ENCODE measurements at regions not wholly inside any gene's neighbourhood (a gene's known extent, or its start where the extent isn't known, plus 50 kb on each side); places are given as distances from the start of the nearest gene placed in this dataset.

DNA sequence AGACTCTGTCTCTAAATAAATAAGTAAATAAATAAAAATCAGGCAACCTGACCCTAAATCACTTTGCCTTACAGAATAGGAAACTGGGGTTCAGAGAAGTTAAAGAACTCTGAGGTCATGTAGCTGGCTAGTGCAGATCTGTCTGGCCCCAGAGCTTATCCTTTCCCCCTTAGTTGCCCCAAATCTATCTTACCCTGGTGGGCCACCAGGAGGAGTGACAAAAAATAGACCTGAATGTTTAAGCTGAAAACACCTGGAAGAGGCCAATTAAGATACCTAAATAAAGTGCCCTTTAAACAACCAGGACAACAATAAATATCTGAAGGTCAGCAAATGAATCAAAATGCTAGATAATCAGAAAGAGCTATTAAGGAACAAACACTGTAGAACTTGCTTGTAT lies 59.7 kb downstream of the TEX35 start:
- Mint-ChIP-seq H3K27me3 (ENCODE audit: unreplicated experiment) (no peaks in the 10 kb centered on the region), H3K4me3 (ENCODE audit: unreplicated experiment) (no peak overlapping the region), H3K4me1 (ENCODE audit: low read depth, unreplicated experiment) (peaks cover 2% of the 10 kb centered on the region), H3K9me3 (ENCODE audit: unreplicated experiment) (no peaks in the 10 kb centered on the region), H3K36me3 (ENCODE audit: unreplicated experiment) (peaks cover 1% of the 10 kb centered on the region), H3K27ac (ENCODE audit: unreplicated experiment) (no peak overlapping the region)
- no peak for DNase-seq
- TF ChIP-seq, protein P1, sequence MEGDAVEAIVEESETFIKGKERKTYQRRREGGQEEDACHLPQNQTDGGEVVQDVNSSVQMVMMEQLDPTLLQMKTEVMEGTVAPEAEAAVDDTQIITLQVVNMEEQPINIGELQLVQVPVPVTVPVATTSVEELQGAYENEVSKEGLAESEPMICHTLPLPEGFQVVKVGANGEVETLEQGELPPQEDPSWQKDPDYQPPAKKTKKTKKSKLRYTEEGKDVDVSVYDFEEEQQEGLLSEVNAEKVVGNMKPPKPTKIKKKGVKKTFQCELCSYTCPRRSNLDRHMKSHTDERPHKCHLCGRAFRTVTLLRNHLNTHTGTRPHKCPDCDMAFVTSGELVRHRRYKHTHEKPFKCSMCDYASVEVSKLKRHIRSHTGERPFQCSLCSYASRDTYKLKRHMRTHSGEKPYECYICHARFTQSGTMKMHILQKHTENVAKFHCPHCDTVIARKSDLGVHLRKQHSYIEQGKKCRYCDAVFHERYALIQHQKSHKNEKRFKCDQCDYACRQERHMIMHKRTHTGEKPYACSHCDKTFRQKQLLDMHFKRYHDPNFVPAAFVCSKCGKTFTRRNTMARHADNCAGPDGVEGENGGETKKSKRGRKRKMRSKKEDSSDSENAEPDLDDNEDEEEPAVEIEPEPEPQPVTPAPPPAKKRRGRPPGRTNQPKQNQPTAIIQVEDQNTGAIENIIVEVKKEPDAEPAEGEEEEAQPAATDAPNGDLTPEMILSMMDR (IDR thresholded peaks at IDR 0.05; ENCODE audit: partially characterized antibody, unreplicated experiment) = no peak

DNA sequence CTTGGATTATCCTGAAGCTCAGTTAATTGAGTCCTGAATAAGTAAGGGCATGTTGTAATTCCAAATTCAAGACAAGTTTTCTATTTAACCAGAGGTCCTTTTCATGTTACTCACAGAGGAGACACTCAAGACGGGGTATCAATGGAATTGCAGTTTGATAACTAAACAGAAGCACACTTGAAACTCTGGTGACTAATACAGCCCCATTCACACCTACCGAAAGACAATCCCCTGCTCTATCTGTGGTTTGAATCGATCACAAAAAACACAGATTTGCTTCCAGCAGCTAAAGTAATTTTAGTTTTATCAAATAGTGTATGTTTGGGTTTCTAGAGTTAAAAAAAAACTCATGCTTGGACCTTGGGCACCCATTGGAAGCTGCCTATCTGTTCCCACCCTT lies 60.4 kb downstream of the TEX35 start:
- no peaks in the 10 kb centered on the region for H3K27me3 Mint-ChIP-seq (ENCODE audit: unreplicated experiment)
- H3K36me3 Mint-ChIP-seq (ENCODE audit: unreplicated experiment) = no peaks in the 10 kb centered on the region
- H3K4me3 Mint-ChIP-seq (ENCODE audit: unreplicated experiment) = no peak overlapping the region
- DNase-seq = no peak
- H3K4me1 Mint-ChIP-seq (ENCODE audit: low read depth, unreplicated experiment) = peaks cover 2% of the 10 kb centered on the region
- no peaks in the 10 kb centered on the region for H3K9me3 Mint-ChIP-seq (ENCODE audit: unreplicated experiment)
- TF ChIP-seq, protein P1 (IDR thresholded peaks at IDR 0.05; ENCODE audit: partially characterized antibody, unreplicated experiment) = no peak
- H3K27ac Mint-ChIP-seq (ENCODE audit: unreplicated experiment) = no peak overlapping the region

DNA sequence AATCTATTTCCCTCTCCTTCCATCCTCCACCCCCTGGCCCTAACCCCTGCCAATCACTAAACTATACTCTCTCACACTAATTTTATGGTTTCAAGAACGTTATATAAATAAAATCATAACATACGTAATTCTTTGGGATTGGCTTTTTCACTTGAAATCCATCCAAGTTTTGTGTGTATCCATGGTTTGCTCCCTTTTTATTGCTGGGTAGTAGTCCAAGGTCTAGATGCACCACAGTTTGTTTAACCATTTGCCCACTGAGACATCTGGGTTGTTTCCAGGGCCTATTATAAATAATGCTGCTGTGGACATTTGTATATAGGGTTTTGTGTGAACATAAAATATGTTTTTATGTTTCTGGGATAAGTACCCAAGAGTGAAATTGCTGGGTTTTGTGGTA lies 61.4 kb downstream of the TEX35 start:
- H3K4me3 Mint-ChIP-seq (ENCODE audit: unreplicated experiment) = no peak overlapping the region

DNA sequence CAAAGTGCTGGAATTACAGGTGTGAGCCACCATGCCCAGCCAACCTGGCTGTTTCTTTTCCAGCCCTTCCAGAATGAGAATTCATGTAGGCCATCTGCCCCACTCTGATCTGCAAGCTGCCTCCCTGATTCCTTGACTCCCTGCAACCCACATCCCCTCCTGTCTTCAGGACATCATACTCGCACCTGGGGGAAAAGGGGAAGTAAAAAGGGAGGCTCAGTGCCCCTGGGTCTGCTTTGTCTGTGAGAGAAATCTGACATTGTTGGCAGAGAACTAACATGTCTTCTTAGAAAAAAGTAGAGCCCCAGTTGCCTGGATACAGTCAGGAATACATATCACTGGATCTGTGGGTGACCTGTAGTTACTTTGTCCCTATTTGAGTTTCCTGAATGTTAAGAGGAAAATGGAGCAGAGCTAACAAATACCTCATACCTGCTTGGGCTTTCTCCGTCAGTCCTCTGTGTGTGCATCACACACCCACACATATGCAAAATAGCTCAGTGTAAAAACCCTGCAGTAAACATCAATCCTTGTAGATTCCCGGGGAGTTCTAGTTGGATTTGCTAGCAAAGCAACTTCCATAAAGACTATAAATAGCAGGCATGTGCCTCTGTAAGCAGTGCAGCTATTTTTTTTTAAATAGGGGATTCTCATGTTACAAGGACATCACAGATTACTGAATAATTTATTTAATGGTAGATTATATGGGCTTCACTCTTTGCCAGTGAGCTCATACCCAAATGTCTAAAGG lies 62.9 kb downstream of the TEX35 start:
- no peak overlapping the region for H3K4me3 Mint-ChIP-seq (ENCODE audit: unreplicated experiment)
- H3K27me3 Mint-ChIP-seq (ENCODE audit: unreplicated experiment) = no peaks in the 10 kb centered on the region
- H3K27ac Mint-ChIP-seq (ENCODE audit: unreplicated experiment) = no peak overlapping the region

More for the DNA sequence above, 61.4 kb downstream of the TEX35 start:
- no peak overlapping the region for H3K27ac Mint-ChIP-seq (ENCODE audit: unreplicated experiment)
- no peaks in the 10 kb centered on the region for H3K9me3 Mint-ChIP-seq (ENCODE audit: unreplicated experiment)
- TF ChIP-seq, protein P1 (IDR thresholded peaks at IDR 0.05; ENCODE audit: partially characterized antibody, unreplicated experiment) = no peak
- H3K4me1 Mint-ChIP-seq (ENCODE audit: low read depth, unreplicated experiment) = peaks cover 2% of the 10 kb centered on the region
- DNase-seq = no peak
- no peaks in the 10 kb centered on the region for H3K36me3 Mint-ChIP-seq (ENCODE audit: unreplicated experiment)
- H3K27me3 Mint-ChIP-seq (ENCODE audit: unreplicated experiment) = no peaks in the 10 kb centered on the region

DNA sequence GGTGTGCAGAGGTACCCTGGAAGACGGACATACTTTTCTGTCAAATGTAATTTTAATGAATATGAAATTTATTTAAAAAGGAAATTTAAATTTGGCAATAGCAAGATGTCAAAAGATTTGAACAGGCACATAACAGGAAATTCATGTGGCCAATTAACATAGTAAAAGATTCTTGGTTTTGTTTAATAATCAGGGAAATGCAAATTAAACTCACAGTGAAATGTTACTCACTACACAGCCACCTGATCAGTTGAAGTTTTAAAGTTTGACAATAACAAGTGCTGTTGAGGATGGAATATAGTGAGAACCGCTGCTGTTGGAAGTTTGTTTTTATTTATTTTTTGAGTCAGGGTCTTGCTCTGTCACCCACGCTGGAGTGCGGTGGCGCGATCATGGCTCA lies 63.9 kb downstream of the TEX35 start:
- no peaks in the 10 kb centered on the region for H3K9me3 Mint-ChIP-seq (ENCODE audit: unreplicated experiment)
- H3K4me1 Mint-ChIP-seq (ENCODE audit: low read depth, unreplicated experiment) = peaks cover 2% of the 10 kb centered on the region
- H3K4me3 Mint-ChIP-seq (ENCODE audit: unreplicated experiment) = no peak overlapping the region
- H3K27ac Mint-ChIP-seq (ENCODE audit: unreplicated experiment) = no peak overlapping the region
- no peak for DNase-seq
- no peaks in the 10 kb centered on the region for H3K36me3 Mint-ChIP-seq (ENCODE audit: unreplicated experiment)
- TF ChIP-seq, protein P1 (IDR thresholded peaks at IDR 0.05; ENCODE audit: partially characterized antibody, unreplicated experiment) = no peak
- no peaks in the 10 kb centered on the region for H3K27me3 Mint-ChIP-seq (ENCODE audit: unreplicated experiment)

More for the DNA sequence above, 62.9 kb downstream of the TEX35 start:
- TF ChIP-seq, protein P1 (IDR thresholded peaks at IDR 0.05; ENCODE audit: partially characterized antibody, unreplicated experiment) = no peak
- Mint-ChIP-seq H3K36me3 (ENCODE audit: unreplicated experiment) (no peaks in the 10 kb centered on the region), H3K9me3 (ENCODE audit: unreplicated experiment) (no peaks in the 10 kb centered on the region), H3K4me1 (ENCODE audit: low read depth, unreplicated experiment) (peaks cover 2% of the 10 kb centered on the region)
- DNase-seq = no peak

Measured in glutamatergic neuron (in vitro differentiated cells).